ENCODE measurements at regions not wholly inside any gene's neighbourhood (a gene's known extent, or its start where the extent isn't known, plus 50 kb on each side); places are given as distances from the start of the nearest gene placed in this dataset.
A peak's percentile ranks its signal among the peaks of the same experiment; 100 is the strongest.

DNA sequence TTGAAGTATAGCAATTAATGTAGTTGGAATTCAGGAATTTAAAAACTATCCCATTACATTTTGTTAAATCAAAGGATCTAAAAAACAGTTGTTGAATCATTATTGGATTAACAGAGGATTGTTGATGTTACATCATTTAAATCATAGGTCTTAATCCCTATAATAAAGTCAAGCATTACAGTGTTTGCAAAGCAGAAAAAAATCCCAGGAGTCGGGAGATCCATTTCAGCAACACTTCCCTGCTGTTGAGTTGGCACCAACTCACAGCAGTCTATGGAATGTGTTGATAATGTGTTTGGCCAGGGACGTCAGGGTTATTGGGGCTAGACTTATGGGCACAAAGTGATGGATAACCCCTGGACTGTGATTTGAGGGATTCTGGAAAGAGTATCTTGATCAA, 99.1 kb upstream of the TMTC1 start:
- no peak for DNase-seq (ENCODE audit: low read depth, low spot score)

DNA sequence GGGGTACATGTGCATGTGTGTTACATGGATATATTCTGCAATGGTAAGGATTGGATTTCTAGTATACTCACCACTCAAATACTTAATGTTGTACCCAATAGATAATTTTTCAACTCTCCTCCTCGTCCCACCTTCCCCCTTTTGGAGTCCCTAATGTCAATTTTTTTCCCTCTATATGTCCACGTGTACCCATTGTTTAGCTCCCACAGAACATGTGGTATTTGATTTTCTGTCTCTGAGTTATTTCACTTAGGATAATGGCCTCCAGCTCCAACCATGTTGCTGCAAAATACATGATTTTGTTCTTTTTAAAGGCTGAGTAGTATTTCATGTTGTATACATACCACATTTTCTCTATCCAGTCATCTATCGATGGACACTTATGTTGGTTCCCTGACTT, 97.2 kb upstream of the TMTC1 start:
- no peak for DNase-seq (ENCODE audit: low read depth, low spot score)

DNA sequence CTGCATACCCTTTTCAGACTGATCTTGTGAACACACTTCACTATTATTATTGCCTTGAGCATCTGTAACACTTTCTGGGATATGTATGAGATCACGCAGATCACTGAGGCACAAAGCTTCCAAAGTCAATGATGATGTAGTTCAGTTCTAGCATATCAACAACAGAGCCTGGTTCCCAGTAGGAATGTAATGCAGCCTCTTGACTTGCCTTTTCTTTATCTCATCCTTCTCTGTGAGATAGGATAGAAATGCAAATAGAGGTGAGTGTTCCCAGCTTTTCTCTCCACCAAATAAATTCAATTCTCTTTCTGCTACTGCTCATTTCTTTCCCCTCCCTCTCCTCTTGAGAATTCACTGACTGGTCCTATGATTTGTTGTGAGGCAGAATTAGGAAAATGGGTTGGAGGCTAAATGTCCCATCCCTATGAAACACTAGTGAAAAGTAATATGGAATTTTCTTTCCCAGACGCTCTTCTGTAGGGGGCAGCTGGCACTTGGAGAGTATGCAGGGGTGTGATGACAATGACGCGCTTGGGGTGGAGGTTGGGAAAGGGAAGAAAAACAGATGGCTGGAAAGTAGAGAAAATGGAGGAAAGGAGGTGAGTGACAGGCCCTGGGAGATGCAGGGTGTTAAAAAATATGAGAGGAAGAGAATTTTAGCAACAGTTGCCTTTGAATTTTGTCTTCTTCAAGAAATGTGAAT, 96.0 kb upstream of the TMTC1 start:
- no peak for DNase-seq (ENCODE audit: low read depth, low spot score)

DNA sequence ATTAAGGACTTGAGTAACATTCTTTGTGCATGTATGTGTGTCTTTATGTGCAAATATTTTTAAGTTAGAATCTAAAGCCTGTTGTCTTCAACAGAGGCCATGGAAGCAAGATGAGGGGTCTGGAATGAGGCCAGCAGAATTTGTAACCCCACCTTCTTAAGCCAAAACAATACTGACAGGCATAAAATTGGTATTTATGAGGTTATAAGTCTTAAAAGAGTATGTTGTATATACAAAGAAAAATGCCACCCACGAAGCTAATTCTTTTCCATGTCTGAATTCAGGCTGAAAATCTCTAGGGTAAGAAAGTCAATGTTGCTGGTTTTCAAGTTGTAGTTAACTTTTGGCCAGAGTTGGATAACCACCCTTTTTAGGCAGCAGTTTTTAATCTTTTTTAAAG, 86.2 kb upstream of the TMTC1 start:
- DNase-seq (ENCODE audit: low read depth, low spot score), result no peak

DNA sequence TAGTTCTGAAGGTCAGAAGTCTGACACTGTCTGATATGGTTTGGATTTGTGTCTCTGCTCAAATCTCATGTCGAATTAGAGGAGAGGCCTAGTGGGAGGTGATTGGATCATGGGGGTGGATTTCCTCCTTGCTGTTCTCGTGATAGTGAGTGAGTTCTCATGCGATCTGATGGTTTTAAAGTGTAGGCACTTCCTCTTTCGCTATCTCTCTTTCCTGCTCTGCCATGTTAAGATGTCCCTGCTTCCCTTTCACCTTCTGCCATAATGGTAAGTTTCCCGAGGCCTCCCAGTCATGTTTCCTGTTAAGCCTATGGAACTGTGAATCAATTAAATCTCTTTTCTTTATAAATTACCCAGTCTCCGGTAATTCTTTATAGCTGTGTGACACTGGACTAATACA, 84.1 kb upstream of the TMTC1 start:
- no peak for DNase-seq (ENCODE audit: low read depth, low spot score)

DNA sequence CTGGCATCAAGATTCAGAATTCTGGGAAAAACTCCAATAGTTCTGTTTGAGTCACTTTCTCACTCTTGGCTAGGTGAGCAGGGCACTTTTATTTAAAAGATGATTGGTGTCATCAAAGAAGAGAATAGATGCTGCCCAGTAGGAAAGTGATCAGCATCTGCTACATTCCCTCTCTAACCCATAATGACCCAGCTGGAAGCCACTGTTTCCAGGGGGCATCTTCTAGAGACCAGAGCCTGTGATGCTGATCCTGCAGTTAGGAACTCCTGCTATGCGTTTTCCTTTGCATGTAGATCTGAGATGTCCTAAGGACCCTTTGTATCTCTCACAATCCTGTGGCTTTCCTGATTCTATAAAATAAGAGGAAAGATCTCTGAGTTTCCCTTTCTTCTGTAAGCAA, 79.9 kb upstream of the TMTC1 start:
- peak; percentile 33 for DNase-seq (ENCODE audit: low read depth, low spot score)

DNA sequence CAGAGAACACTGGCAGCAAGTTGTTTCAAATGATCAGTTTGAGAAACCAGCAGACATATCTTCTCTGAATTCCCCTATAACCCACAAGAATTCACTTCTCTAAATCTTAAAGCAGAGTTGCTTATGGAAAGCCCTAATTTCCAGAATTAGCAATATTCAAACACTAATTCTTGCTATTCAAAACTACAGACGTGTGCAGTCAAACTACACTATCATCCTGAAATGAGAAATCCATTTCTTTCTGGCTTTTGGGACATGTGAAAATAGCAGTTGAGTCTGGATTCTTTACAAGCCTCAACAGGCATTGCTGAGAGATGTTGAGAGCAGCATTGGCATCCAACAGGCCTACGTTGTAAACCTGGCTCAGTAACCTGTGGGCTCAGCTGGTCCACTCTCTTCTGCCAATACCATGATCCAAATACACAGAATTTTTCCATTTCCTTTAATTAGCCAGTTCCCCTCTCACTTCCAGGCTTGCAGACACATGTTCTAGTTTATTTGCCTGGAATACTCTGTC, 74.6 kb upstream of the TMTC1 start:
- no peak for DNase-seq (ENCODE audit: low read depth, low spot score)

DNA sequence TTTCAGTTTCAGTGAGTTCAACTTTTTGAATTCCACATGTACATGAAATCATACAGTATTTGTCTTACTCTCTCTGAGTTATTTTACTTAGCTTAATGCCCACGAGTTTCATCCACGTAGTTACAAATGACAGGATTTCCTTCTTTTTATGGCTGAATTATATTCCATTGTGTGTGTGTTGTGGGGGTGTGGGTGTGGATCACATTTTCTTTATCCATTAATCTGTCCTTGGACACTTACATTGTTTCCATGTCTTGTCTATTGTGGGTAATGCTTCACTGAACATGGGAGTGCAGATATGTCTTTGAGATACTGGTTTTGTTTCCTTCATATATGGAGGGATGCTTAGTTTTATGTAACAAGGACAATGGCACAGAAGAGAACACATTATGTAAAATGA, 63.5 kb upstream of the TMTC1 start:
- no peak for DNase-seq (ENCODE audit: low read depth, low spot score)

DNA sequence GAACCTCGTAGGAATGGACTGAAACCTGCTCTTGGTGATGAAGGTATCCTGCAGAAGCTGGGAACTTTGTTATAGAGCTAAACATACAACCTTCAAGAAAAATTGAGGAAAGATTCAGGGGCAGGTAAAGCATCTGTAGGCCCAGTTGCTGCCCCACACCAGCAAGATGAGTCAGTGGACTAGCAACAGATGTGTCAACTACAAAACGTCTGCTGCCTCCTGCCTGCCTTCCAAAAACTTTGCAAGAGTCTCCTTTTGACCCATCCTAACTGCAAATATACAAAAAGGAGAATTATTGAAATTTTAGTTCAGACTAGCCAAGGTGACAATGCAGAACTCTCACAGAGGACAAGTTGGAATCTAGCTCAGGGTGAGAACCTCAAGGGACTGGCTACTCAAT, 60.9 kb upstream of the TMTC1 start:
- no peak for DNase-seq (ENCODE audit: low read depth, low spot score)

DNA sequence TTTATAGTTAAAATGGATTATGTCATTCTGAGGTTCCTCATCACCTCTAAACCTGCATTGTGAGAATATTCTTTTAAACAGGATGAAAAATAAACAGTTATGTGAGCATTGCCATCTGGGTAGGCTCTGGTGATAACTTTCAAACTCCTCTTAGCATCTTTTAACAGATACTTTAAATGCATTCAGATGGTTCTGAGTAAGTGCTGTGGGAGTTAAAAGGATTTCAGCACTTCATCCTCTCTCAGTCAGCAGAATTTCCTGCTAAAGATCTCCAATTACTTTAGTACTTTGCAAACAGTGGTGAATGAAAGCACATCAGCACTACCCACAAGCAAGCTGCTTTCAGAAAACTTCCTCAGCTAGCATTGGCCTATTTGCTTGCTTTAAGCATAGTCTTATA, 59.3 kb upstream of the TMTC1 start:
- DNase-seq (ENCODE audit: low read depth, low spot score), result no peak

DNA sequence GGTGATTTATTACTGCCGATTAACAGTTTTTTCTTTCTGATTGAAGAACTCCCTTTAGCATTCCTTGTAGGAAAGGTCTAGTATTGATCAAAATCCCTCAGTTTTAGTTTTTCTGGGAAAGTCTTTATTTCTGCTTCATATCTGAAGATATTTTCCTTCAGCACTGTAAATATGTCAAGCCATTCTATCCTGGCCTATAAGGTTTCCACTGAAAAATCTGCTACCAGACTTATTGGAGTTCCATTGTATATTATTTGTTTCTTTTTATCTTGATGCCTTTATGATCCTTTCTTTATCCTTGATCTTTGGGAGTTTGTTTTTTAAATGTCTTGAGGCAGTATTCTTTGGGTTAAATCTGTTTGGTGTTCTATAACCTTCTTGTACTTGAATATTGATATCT, 55.0 kb upstream of the TMTC1 start:
- DNase-seq (ENCODE audit: low read depth, low spot score), result no peak

Measured in iPS DF 19.7 (cell line).